Stimulated activated CD8-positive, alpha-beta memory T cell treated with anti-CD3 and anti-CD28 coated beads, Interleukin-15, amount 100 ng/mL, for 24 hours (primary cell): ENCODE measurements at regions not wholly inside any gene's neighbourhood (a gene's known extent, or its start where the extent isn't known, plus 50 kb on each side); places are given as distances from the start of the nearest gene placed in this dataset.

Source experiments
- DNase-seq: peaks from one replicate; pipeline ENCODE4 v3.0.0-alpha.2; 2020; ENCODE audit warnings: low read depth

- DNase-seq = no peak
Observed at GRCh38 chr5:5544094-5544663, 121.7 kb downstream of the ICE1 start.

- DNase-seq = no peak
Observed at GRCh38 chr5:5542654-5543053, 120.2 kb downstream of the ICE1 start.

GRCh38 chr5:5540065-5540464, 117.6 kb downstream of the ICE1 start:
- no peak for DNase-seq
